ENCODE measurements at regions not wholly inside any gene's neighbourhood (a gene's known extent, or its start where the extent isn't known, plus 50 kb on each side); places are given as distances from the start of the nearest gene placed in this dataset.

GRCh38 chr7:35504365-35504764 is 190.6 kb downstream of the HERPUD2 start:
- TF ChIP-seq PATZ1 (CRISPR knock-in tag; IDR thresholded peaks at IDR 0.05; ENCODE audit: borderline replicate concordance) (no peak), ZFP30 (CRISPR knock-in tag; IDR thresholded peaks at IDR 0.05) (no peak), ZNF565 (CRISPR knock-in tag; conservative IDR thresholded peaks at IDR 0.05; ENCODE audit: low read depth) (no peak), RARB (CRISPR knock-in tag; IDR thresholded peaks at IDR 0.05) (no peak), ZFP3 (CRISPR knock-in tag; IDR thresholded peaks at IDR 0.05) (no peak), POU6F1 (CRISPR knock-in tag; IDR thresholded peaks at IDR 0.05; ENCODE audit: borderline replicate concordance, low read depth) (no peak), OSR1 (CRISPR knock-in tag; IDR thresholded peaks at IDR 0.05) (no peak), ISL1 (CRISPR knock-in tag; IDR thresholded peaks at IDR 0.05) (no peak), CREB5 (CRISPR knock-in tag; IDR thresholded peaks at IDR 0.05; ENCODE audit: low read depth) (no peak), ZNF8 (CRISPR knock-in tag; IDR thresholded peaks at IDR 0.05) (no peak), CSDC2 (CRISPR knock-in tag; IDR thresholded peaks at IDR 0.05) (no peak)
